ENCODE measurements at regions not wholly inside any gene's neighbourhood (a gene's known extent, or its start where the extent isn't known, plus 50 kb on each side); places are given as distances from the start of the nearest gene placed in this dataset.

DNA sequence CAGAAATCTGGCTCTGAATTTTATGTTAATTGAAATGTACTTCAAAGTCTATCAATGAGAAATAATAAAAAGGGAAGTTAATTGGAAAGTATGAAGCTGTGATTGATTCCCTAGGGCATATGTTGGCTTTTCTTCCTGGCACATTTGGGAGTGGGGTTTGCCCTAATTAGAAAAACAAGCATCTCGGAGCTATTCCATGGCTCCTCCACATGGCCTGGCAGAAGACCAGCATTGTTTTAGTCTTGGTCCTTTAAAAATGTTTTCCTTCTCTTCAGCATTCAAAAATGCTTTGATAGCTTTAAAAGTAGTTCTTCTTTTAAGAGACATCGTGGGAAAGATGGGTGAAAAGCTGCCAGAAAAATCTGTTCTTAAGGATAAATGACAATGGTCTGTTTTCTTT is 445.5 kb upstream of the PKDCC start:
- FAIRE-seq (no peak), DNase-seq (ENCODE audit: low spot score in 2 of 2) (no peak)

DNA sequence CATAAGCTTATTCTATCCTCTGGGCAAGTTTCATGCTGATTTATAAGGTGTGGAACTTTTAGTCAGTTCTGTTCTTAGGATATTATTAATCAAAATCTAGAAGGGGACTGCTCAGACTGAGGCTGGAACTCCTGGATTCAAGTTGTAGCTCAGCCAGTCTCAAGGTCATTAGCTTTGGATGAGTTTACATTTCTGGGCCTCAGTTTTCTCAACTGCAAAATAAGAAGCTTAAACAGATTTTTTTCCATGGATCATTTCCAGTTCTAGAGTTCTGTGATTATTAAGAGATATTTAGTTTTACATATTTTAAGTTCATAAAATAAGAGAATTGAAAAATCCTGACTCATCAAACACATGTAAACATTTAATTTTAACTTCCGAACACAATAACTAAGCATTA is 442.5 kb upstream of the PKDCC start:
- FAIRE-seq (no peak), DNase-seq (ENCODE audit: low spot score in 2 of 2) (no peak)

DNA sequence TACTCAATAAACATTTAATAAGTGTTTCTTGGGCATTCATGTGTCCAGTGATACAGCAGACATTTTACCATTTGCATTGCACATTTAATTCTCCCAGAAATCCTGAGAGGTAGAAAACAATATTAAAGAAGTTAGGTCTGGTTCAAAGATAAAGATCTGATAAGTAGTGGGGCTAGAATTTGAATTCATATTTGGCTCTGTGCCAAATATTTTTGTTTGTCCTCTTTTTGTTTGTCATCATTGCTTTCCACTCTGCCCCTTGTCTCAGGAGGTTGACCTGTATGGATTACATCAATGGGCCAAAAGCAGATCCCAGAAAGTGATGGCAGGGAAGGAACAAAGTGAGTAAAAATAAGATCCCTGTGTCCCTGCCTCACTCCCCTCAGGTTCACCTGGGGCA is 441.9 kb upstream of the PKDCC start:
- DNase-seq (ENCODE audit: low spot score in 2 of 2) (no peak), FAIRE-seq (no peak)

DNA sequence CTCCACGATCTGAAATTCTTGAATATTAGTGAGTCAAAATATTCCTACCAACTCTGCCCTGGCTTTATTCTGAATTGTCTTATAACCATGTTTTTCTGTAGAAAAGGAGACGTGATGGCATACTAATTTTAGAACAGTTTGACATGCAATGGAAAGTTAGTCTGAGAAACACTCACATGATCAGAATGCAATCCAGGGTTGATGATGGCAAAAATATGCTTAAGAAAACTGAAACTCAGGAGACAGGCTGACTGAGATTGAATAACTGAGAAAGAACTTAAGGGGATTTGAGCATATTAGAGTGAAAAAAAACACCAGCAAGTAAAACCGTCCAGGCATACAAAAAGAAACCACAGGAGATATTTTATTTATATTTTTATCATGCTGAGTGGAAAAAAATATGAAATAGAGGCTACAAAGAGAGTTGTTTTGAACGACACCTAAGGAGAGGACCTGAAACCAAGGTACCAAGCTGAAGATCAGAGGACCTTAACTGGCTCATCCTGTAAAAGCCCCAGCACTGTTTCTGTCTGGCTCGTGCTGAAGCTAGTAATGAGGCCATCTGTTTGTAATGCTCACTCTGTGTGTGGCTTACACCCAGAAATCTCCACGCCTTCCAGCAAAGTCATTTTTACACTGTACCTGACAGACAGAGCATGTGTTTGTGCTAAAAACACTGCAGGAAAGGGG is 437.2 kb upstream of the PKDCC start:
- FAIRE-seq (no peak), DNase-seq (ENCODE audit: low spot score in 2 of 2) (no peak)

DNA sequence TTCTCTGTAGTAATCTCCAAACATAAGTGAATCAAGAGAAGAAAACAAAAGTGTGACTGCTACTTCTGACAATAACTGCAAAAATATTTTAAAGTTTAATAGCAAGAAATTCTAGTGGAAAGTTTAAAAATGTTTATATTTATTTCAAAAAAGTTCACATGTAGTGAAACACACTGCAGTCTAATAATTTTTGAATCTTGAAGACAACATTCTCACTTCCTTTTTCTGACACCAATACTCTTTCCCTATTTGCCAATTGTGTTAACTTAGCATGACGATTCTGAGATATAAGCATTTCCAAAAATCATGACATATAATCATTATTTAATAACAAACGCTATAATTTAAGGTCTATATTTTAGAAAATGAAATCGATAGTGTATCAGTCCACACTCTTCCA is 429.1 kb upstream of the PKDCC start:
- FAIRE-seq (peak; percentile 28), DNase-seq (ENCODE audit: low spot score in 2 of 2) (no peak)

DNA sequence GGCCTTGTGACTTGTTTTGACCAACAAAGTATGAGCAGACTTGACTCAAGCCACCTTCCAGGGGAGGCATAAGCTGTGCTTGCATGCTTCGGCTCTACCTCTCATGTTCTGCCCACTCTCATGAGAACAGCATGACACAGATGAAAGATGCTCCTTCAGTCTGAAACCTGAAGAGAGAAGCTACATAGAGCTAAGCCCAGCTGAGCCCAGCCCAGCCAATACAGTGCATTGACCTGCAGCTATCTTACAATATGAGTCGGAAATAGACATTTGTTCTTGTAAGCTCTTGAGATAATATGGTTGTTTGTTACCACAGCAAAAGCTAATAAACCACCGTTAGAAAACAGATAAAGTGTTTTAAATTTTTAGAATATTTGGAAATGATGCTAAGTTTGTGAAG is 426.7 kb upstream of the PKDCC start:
- FAIRE-seq, result no peak
- DNase-seq (ENCODE audit: low spot score in 2 of 2), result no peak

DNA sequence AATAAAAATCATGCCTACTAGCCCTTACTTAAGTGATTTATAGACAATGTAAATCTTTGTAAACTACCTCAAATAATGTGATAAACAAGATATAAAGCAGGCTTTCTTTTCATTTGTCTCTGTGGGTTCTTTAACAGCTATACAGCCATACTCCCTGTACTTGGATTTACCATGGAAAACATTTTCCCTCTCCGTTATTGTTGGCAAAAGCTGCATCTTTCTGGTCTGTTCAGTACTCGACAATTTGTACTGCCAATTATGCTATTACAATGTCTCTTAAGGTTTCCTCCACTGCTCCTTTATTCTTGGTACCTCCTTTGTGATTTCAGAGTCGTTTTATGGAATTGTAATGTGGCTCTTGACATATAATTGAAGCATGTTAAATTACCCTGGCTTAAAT is 426.3 kb upstream of the PKDCC start:
- DNase-seq (ENCODE audit: low spot score in 2 of 2) (no peak), FAIRE-seq (no peak)

DNA sequence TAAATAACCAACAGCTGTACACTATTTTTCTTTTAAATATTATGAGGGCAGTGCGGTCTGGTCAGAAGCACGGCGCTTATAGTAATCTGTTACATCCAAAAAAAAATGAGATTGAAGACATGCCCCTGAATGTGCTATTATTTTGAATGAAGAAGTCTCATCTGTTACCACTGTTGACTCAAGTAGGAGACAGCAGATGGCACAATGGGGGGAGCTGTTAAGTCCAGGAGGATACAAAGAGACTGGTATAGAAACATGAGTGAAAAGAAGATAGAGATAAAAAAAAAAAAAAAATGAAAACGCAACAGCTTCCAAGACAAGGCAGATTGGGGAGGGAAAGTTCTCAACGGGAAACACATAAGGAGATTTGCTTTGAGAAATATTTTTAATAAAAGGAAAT is 425.5 kb upstream of the PKDCC start:
- DNase-seq (ENCODE audit: low spot score in 2 of 2), result no peak
- no peak for FAIRE-seq

DNA sequence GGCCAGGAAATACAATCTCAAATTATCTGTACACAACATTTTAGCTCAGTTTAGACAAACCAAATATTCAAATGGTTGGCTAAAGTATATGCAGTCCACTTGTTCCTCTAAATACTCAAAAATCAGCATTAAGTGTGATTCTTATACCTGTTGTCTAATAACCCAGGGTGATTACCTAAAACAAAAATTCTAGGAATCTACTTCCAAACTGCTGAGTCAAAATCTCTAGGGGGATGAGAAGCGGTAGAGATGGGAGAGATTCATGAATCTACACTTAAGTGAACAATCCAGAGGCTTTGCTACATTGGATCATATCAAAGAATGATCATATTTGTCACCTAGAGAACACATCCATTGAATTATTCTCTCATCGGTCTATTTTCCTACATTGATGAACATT is 420.9 kb upstream of the PKDCC start:
- DNase-seq (ENCODE audit: low spot score in 2 of 2), result no peak
- FAIRE-seq, result no peak

DNA sequence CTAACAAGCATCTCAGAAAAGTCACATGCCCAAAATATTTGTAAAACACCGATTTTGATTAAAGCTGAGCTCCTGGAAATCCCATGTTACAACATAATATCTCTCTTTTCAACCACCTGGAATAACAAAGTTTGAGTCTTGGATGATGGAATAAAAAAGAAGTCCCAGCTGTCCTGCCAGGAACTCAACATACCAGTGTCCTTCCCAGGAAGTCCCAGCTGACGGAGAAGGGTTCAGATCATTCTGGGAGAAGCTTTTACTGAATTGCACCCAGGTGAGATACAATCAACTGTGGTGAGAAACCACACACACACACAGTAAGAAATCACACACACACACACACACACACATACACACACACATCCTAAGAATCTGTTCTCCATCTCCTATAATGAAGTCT is 413.1 kb upstream of the PKDCC start:
- no peak for FAIRE-seq

DNA sequence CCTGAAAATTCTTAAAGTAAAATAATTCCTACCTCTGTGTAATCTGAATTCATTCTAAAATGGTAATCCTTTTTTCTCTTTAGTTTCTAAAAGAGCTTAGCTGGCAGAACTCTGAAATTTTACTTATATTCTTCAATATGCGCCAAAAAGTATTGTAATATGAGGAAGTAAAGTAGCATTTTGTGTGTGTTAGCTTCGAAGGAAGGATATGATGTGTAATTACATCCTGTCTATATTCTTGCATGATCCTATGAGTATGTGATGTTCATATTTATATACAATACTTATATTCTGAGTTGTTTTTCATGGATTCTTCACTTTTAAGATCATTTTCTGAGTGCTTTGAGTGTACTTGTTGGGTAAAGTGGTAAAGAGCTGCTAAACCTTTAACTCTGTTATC is 402.9 kb upstream of the PKDCC start:
- FAIRE-seq (no peak), DNase-seq (ENCODE audit: low spot score in 2 of 2) (no peak)

More for the DNA sequence above, 413.1 kb upstream of the PKDCC start:
- DNase-seq (ENCODE audit: low spot score in 2 of 2), result no peak

DNA sequence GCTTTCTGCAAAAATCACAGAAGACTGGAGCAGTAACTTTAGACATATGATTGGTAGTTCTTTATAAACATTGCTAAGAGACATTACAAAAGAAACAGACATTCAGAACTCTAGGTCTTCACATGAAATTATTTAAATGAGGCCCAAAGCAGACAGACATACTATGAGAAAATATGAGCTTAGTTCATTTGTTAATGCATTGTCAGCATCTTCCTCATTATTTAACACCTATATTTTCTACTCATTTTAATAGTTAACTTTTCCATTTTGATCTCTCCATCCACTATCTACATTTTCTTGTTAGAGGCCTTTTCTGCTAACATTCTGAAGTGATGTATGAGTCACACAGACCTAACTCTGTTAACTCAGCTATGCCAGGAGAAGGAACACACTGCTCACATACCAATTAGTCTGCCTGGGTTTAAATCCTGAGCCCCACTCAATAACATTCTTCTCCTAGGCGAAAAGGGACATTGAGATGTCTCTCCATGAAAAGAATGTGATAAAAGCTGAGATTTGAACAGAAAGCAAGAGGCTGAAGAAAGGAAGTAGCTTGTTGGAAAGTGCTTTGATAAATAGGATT is 400.3 kb upstream of the PKDCC start:
- FAIRE-seq (no peak), DNase-seq (ENCODE audit: low spot score in 2 of 2) (no peak)

DNA sequence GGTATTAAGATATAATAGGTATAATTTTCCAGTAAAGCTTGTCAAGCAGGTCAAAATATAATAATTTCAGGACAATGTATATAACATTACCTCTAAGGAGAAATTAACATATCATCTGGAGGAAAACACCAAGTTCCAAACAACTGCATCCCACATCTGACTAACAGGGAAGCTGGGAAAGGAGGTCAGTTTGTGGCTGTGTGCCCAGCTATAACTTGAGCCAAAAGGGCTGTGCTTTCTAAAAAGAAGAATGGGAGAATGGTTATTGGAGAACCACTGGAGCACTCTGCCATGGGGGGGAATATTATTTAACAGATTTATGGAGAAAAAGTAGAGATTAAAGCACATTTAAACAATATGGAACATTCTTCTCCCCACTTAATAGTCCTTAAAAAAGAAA is 390.6 kb upstream of the PKDCC start:
- DNase-seq (ENCODE audit: low spot score in 2 of 2), result no peak
- no peak for FAIRE-seq

DNA sequence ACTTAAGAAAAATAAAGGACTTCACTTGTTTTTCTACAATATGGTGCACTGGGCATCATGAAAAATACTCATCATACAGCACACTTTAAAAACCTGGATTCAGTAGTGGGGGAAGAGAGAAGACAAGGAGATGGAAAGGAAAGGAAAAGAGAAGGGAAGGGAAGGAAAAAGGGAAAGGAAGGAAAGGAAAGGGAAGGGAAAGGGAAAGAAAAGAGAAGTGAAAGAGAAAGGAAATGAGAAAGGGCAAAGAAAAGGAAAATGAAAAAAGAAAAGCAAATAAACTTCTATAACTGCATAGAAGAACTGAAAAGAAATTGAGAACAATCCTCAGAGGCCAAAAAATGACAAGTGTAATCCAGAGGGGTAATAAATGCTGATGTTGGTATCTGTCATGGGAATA is 388.1 kb upstream of the PKDCC start:
- FAIRE-seq (no peak), DNase-seq (ENCODE audit: low spot score in 2 of 2) (no peak)

DNA sequence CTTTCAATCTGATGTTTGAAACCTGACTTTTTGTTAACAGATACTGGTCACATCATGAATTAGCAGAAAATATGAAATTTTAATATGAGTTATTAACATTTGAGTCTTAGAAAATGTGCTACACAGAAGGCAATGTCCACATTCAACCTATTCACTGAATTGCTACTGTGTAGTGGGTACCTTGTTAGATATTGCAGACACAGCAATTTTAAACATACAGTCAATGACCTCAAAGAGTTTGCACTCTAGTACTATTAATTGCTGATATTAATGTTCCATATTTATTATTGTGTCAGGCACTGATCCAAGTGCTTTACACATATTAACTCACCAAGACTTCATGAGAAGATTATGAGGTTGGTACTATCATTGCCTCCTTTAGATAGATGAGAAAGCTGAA is 385.4 kb upstream of the PKDCC start:
- DNase-seq (ENCODE audit: low spot score in 2 of 2) (no peak), FAIRE-seq (no peak)

DNA sequence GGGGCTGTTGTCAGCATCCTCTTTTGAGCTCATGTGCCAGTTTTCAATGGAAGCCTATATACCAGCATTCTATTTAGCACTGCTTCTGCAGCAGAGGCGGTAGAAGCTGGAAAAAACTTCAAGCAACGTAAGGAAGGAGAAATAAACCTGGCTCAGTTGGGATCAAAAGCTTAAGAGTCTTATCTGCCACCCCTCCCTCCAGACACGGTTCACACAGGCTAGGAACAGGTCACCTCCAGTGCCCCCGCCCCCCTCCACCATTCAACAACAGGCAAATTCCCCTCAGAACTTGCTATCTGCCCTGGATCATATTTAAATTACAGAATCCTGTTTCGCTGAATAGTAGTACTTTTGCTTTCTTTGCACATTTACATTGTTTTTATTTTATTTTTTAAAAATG is 384.8 kb upstream of the PKDCC start:
- FAIRE-seq (no peak), DNase-seq (ENCODE audit: low spot score in 2 of 2) (no peak)

DNA sequence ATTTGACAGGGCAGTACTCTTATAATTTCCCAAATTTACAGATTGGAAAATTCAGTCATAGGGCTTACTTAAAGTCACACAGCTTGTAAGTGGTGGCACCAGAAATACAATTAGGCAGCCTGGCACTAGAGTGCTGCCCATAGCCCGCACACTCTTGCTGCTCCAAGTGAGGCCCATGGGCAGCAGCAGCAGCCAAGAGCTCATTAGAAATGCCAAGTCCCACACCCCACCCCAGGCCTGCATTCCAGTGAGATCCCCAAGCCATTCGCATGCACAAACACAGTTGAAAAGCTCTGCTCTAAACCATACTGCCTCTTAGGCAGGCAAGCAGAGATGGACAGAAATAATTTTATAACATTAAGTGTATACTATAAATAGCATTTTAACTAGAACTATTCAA is 379.3 kb upstream of the PKDCC start:
- FAIRE-seq (no peak), DNase-seq (ENCODE audit: low spot score in 2 of 2) (no peak)

DNA sequence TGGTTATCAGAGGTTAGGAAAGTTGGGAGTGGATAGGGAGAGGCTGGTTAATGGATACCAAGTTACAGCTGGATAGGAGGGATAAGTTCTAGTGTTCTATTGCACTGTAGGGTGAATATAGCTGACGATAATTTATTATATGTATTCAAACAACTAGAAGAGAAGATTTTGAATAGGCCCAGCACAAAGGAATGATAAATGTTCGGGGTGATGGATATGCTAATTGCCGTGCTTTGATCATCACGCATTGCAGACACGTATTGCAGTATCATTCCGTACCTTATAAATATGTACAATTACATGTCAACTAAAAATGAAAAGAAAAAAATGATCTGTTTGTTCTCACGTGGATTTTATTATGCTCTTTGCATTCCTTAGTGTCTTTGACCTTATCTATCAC is 369.2 kb upstream of the PKDCC start:
- no peak for DNase-seq (ENCODE audit: low spot score in 2 of 2)
- FAIRE-seq, result no peak

DNA sequence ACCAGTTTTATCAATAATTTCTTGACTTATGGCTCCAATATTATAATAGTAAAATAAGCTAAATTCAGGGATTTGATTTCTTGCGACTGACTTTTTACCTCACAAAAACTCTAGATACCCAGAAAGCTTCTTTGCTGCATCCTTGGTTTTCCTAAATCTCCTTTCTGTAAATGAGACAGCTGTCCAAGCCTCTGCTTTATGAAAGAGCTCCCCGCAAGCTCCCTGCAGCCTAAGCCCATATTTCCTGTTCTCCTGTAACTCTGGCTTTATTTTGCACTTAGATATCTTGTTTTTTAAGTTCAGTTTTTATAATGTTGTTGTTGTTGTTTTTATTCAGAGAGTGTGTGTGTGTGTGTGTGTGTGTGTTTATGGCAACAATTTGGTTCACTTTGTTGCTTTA is 361.7 kb upstream of the PKDCC start:
- FAIRE-seq, result no peak

DNA sequence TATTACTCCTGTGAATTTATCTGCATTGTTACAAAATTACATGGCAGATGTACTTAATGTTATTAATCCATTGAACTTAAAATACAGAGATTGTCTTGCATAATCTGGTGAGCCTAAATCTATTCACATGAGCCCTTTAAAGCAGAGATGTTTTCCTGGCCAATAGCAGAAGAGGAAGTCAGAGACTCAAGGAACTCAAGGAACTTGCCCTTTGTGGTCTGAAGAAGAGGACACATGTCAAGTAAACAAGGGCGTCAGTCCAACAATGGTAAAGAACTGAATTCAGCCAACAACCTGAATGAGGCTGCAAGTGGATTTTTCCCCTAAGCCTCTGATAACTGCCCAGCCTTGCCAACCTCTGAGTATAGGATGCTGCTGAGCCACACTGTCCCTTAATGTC is 356.3 kb upstream of the PKDCC start:
- FAIRE-seq, result no peak
- DNase-seq (ENCODE audit: low spot score in 2 of 2), result no peak

More for the DNA sequence above, 361.7 kb upstream of the PKDCC start:
- no peak for DNase-seq (ENCODE audit: low spot score in 2 of 2)

DNA sequence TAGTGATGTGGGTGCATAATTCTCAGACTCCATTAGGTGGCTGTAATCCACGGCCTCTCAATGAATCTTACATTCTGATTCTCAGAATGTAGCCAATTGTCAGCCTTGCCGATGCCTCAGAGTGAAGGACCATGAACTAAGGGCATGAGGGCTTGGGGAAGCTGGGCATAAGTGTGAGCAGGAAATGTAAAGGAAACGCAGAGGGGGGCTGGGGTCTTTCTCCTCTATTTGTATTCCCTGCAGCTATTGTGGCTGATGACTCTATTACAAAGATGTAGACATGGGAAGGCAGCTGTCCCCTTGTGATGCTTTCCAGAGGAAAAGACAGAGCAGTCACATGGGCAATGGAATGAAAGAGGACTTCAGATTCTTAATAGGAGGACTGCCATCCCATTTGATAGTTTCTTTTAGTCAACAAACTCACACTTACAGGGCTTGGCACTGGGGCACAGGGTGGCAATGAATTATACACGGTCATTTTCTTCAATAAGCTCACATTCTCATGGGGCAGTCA is 353.2 kb upstream of the PKDCC start:
- FAIRE-seq (no peak), DNase-seq (ENCODE audit: low spot score in 2 of 2) (no peak)
